ENCODE measurements at regions not wholly inside any gene's neighbourhood (a gene's known extent, or its start where the extent isn't known, plus 50 kb on each side); places are given as distances from the start of the nearest gene placed in this dataset.

DNA sequence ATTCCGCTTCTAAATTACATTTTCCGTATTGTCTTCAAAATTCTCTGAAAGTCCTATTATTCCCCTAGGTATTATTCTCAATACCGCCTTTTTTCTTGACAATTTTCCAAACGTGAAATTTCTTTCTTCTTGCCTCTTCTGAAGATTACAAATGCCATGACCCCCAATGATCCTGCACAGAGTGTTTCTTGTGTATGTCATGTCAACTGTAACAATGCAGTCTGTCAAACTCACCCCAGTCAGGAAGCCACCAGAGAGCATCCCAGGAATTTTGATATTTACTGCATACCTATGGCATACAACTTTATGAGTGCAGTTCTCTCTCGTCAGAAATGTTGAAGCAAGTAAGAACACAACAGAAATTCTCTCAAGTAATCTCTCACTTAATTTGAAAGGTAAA lies 847.3 kb upstream of the CDH8 start:
- TF ChIP-seq POLR2A (IDR thresholded peaks at IDR 0.05), result no peak
- TF ChIP-seq, protein P1, sequence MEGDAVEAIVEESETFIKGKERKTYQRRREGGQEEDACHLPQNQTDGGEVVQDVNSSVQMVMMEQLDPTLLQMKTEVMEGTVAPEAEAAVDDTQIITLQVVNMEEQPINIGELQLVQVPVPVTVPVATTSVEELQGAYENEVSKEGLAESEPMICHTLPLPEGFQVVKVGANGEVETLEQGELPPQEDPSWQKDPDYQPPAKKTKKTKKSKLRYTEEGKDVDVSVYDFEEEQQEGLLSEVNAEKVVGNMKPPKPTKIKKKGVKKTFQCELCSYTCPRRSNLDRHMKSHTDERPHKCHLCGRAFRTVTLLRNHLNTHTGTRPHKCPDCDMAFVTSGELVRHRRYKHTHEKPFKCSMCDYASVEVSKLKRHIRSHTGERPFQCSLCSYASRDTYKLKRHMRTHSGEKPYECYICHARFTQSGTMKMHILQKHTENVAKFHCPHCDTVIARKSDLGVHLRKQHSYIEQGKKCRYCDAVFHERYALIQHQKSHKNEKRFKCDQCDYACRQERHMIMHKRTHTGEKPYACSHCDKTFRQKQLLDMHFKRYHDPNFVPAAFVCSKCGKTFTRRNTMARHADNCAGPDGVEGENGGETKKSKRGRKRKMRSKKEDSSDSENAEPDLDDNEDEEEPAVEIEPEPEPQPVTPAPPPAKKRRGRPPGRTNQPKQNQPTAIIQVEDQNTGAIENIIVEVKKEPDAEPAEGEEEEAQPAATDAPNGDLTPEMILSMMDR (IDR thresholded peaks at IDR 0.05), result no peak

All from prostate gland (tissue), 2 donors.